GM12878 (cell line): ENCODE measurements at regions not wholly inside any gene's neighbourhood (a gene's known extent, or its start where the extent isn't known, plus 50 kb on each side); places are given as distances from the start of the nearest gene placed in this dataset.

Experiments
- ATAC-seq: fragments of 200-7000 bp; cut with Tn5 transposase; 3 replicates; pipeline ENCODE4 v1.9.1; 2020; ENCODE audit warnings: mild to moderate bottlenecking, moderate library complexity
- BruUV-seq: library from RNA; stranded (reverse); fragments of 400-500 nt; replicated peaks from 2 replicates; lab custom pipeline; 2021; lab: Mats Ljungman, UMichigan
- CTCF ChIA-PET: fragments of 300-600 bp; sonication (Branson Sonifier 250); formaldehyde crosslinking; extraction: SDS; loops from one replicate; lab custom pipeline; 2021; ENCODE audit warnings: inconsistent platforms; lab: Yijun Ruan, JAX
- POLR2A ChIA-PET: fragments of 350-600 bp; formaldehyde crosslinking; extraction: SDS; loops from one replicate; lab custom pipeline; 2021; ENCODE audit warnings: inconsistent platforms; lab: Charles Lee
- RAD21 ChIA-PET: fragments of 300-600 bp; sonication (Branson Sonifier 250); formaldehyde crosslinking; loops from one replicate; lab custom pipeline; 2023; ENCODE audit warnings: antibody characterized with exemption; ENCODE audit not compliant: unreplicated experiment; lab: Charles Lee
- SMC1A ChIA-PET: fragments of 300-600 bp; sonication (Branson Sonifier 250); formaldehyde crosslinking; loops from one replicate; lab custom pipeline; 2023; ENCODE audit not compliant: unreplicated experiment, uncharacterized antibody; lab: Charles Lee
- DNase-seq: peaks from one replicate; pipeline ENCODE4 v3.0.0-alpha.2; 2011; ENCODE audit warnings: low read depth, low spot score
- FAIRE-seq: peaks from 3 replicates; lab custom pipeline; 2011; peaks lifted over from hg19 to GRCh38; lab: Jason Lieb, UNC
- H2AFZ ChIP-seq: 2 replicates; pipeline ENCODE4 v1.6.0; 2011; ENCODE audit warnings: low read depth, low read length, control low read depth; ENCODE audit not compliant: control insufficient read depth
- H3K27ac ChIP-seq: 2 replicates; pipeline ENCODE4 v1.5.1; 2011; ENCODE audit warnings: control low read depth; ENCODE audit not compliant: control insufficient read depth, insufficient read depth
- H3K27me3 ChIP-seq, 2 experiments: replicated peaks in 1 of 2; 2 replicates each; pipeline versions ENCODE4 v1.6.0 to v1.6.1; 2011; ENCODE audit warnings: low read length in 1 of 2; ENCODE audit not compliant: control insufficient read depth in 2 of 2, insufficient read depth in 2 of 2
- H3K36me3 ChIP-seq, 2 experiments: 2 replicates each; pipeline ENCODE4 v1.5.1; 2011; ENCODE audit warnings: low read length in 1 of 2; ENCODE audit not compliant: control insufficient read depth in 2 of 2, insufficient read depth in 2 of 2
- H3K4me1 ChIP-seq: 2 replicates; pipeline ENCODE4 v1.6.1; 2011; ENCODE audit warnings: mild to moderate bottlenecking, low read length, moderate library complexity, mixed read lengths; ENCODE audit not compliant: control insufficient read depth, insufficient read depth
- H3K4me2 ChIP-seq: 2 replicates; pipeline ENCODE4 v1.6.0; 2011; ENCODE audit warnings: control low read depth; ENCODE audit not compliant: control insufficient read depth, insufficient read depth
- H3K4me3 ChIP-seq: fragments of 200-600 bp; sonication (generic); 2 replicates; pipeline ENCODE4 v1.5.1; 2016
- H3K79me2 ChIP-seq: 2 replicates; pipeline ENCODE4 v1.6.0; 2011; ENCODE audit warnings: low read length; ENCODE audit not compliant: control insufficient read depth, insufficient read depth
- H3K9ac ChIP-seq: 2 replicates; pipeline ENCODE4 v1.8.0; 2011; ENCODE audit warnings: low read length, control low read depth, mixed read lengths; ENCODE audit not compliant: control insufficient read depth, insufficient read depth
- H3K9me3 ChIP-seq: replicated peaks from 3 replicates; pipeline ENCODE4 v1.5.1; 2011; ENCODE audit warnings: mild to moderate bottlenecking, low read length; ENCODE audit not compliant: control insufficient read depth, insufficient read depth
- H4K20me1 ChIP-seq: 2 replicates; pipeline ENCODE4 v1.6.0; 2011; ENCODE audit not compliant: control insufficient read depth, insufficient read depth
- ATF2 ChIP-seq: IDR thresholded peaks from 2 replicates; pipeline ENCODE4 v1.6.1; 2012; ENCODE audit warnings: low read length, inconsistent platforms
- CHD1 ChIP-seq: IDR thresholded peaks from 2 replicates; pipeline ENCODE4 v1.6.1; 2012; ENCODE audit warnings: low read depth, low read length, improper control_type of control experiment
- DPF2 ChIP-seq: fragments of 450-650 bp; IDR thresholded peaks from 2 replicates; pipeline ENCODE4 v1.6.1; 2017; ENCODE audit warnings: mild to moderate bottlenecking
- E2F8 ChIP-seq: fragments of 450-650 bp; IDR thresholded peaks from 2 replicates; pipeline ENCODE4 v1.6.1; 2018; ENCODE audit warnings: mild to moderate bottlenecking, low read depth, moderate library complexity; ENCODE audit not compliant: partially characterized antibody
- FOS ChIP-seq: IDR thresholded peaks from 3 replicates; pipeline ENCODE4 v1.6.1; 2011; ENCODE audit warnings: borderline replicate concordance; ENCODE audit not compliant: insufficient read length; ENCODE audit errors: extremely low read depth
- KDM1A ChIP-seq: fragments of 200-600 bp; sonication (generic); IDR thresholded peaks from 2 replicates; pipeline ENCODE4 v1.6.1; 2016; ENCODE audit warnings: borderline replicate concordance
- KLF5 ChIP-seq: fragments of 450-650 bp; IDR thresholded peaks from 2 replicates; pipeline ENCODE4 v1.6.1; 2014; ENCODE audit warnings: mild to moderate bottlenecking; ENCODE audit not compliant: partially characterized antibody
- MAX ChIP-seq: IDR thresholded peaks from 2 replicates; pipeline ENCODE4 v1.6.1; 2012; ENCODE audit warnings: low read depth, low read length, improper control_type of control experiment
- MEF2A ChIP-seq: IDR thresholded peaks from 2 replicates; pipeline ENCODE4 v1.6.1; 2011; ENCODE audit warnings: low read depth, mild to moderate bottlenecking, low read length, moderate library complexity; ENCODE audit not compliant: insufficient read depth
- MYB ChIP-seq: fragments of 150-350 bp; IDR thresholded peaks from 2 replicates; pipeline ENCODE4 v1.6.1; 2014; ENCODE audit warnings: mild to moderate bottlenecking, low read depth, low read length, borderline replicate concordance
- NR2C2 ChIP-seq: IDR thresholded peaks from 2 replicates; pipeline ENCODE4 v1.6.1; 2011; ENCODE audit warnings: borderline replicate concordance, low read depth; ENCODE audit not compliant: control insufficient read depth, insufficient read length
- NR2F1 ChIP-seq: fragments of 450-650 bp; conservative IDR thresholded peaks from 2 replicates; pipeline ENCODE4 v1.6.1; 2017; ENCODE audit warnings: mild to moderate bottlenecking
- PBX3 ChIP-seq: IDR thresholded peaks from 2 replicates; pipeline ENCODE4 v1.6.1; 2011; ENCODE audit warnings: mild to moderate bottlenecking, low read depth, low read length, moderate library complexity; ENCODE audit not compliant: insufficient replicate concordance
- POLR2AphosphoS5 ChIP-seq: IDR thresholded peaks from 2 replicates; pipeline ENCODE4 v1.6.1; 2011; ENCODE audit warnings: mild to moderate bottlenecking, low read length, inconsistent platforms
- STAT3 ChIP-seq: IDR thresholded peaks from 2 replicates; pipeline ENCODE4 v1.6.1; 2011; ENCODE audit warnings: low read depth, low read length, improper control_type of control experiment
- WGBS: methylation state at CpG from one replicate; pipeline ENCODE4 v1.1.6; 2016; ENCODE audit warnings: low lambda C conversion rate; ENCODE audit not compliant: insufficient replicate concordance, insufficient coverage; ENCODE audit errors: missing lambda C conversion rate; 5-methylcytosine and 5-hydroxymethylcytosine counted together
- in situ Hi-C: fragments of 300-500 bp; cut with MboI; formaldehyde crosslinking; loops from 9 replicates; pipeline ENCODE4 v1.14.3; 2018; ENCODE audit warnings: mixed read lengths
- intact Hi-C: fragments of 100-400 bp; cut with micrococcal nuclease; formaldehyde crosslinking; loops from one replicate; pipeline ENCODE4 v1.14.2; 2022; ENCODE audit not compliant: unreplicated experiment

GRCh38 chr21:27680181-27680580, 713.3 kb upstream of the ADAMTS5 start:
- Histone ChIP-seq H2AFZ (no peak overlapping the region), H3K27ac (no peak overlapping the region), H3K4me3 (no peak overlapping the region), H3K4me2 (no peak overlapping the region), H3K9me3 (no peaks in the 10 kb centered on the region), H3K4me1 (no peaks in the 10 kb centered on the region), H3K36me3 (no peaks in the 10 kb centered on the region), H4K20me1 (no peaks in the 10 kb centered on the region), H3K27me3 (no peaks in the 10 kb centered on the region), H3K79me2 (no peaks in the 10 kb centered on the region), H3K9ac (no peak overlapping the region)
- POLR2A ChIA-PET = no interaction called here
- ATAC-seq (no peak), FAIRE-seq (no peak), DNase-seq (no peak)
- SMC1A ChIA-PET = no interaction called here
- CTCF ChIA-PET = no interaction called here
- in situ Hi-C loops = no loop called here
- TF ChIP-seq KLF5 (no peak), ATF2 (no peak), MEF2A (no peak), DPF2 (no peak), FOS (no peak)
- intact Hi-C loops = no loop called here
- RAD21 ChIA-PET = no interaction called here
- no TSS peak for BruUV-seq

- in situ Hi-C loops = no loop called here
- no peak for TF ChIP-seq KDM1A
- no peak for TF ChIP-seq NR2F1
- TF ChIP-seq STAT3 = no peak
- TF ChIP-seq PBX3 = no peak
- TF ChIP-seq NR2C2 = no peak
- no peak for TF ChIP-seq MAX
- no peak for TF ChIP-seq E2F8
- TF ChIP-seq POLR2AphosphoS5 = no peak
- TF ChIP-seq MYB = no peak
- TF ChIP-seq CHD1 = no peak
These were observed 711.6 kb upstream of the ADAMTS5 start for GRCh38 chr21:27678511-27678910.

More at GRCh38 chr21:27678511-27678910, 711.6 kb upstream of the ADAMTS5 start:
- Histone ChIP-seq H3K79me2 (no peaks in the 10 kb centered on the region), H3K4me2 (no peak overlapping the region), H3K36me3 (no peaks in the 10 kb centered on the region), H2AFZ (no peak overlapping the region), H3K27ac (no peak overlapping the region), H4K20me1 (no peaks in the 10 kb centered on the region), H3K9ac (no peak overlapping the region), H3K9me3 (no peaks in the 10 kb centered on the region), H3K4me3 (no peak overlapping the region), H3K27me3 (no peaks in the 10 kb centered on the region), H3K4me1 (no peaks in the 10 kb centered on the region)
- CTCF ChIA-PET = no interaction called here
- ATAC-seq (no peak), FAIRE-seq (no peak), DNase-seq (no peak)
- BruUV-seq = no TSS peak
- RAD21 ChIA-PET = no interaction called here
- SMC1A ChIA-PET = interaction anchor here (1.1 kb wide), 1 partner anchor 22 kb away, joined by 3 read pairs; no protein-coding TSS in a partner anchor
- intact Hi-C loops = no loop called here
- 0% methylated on average over 2 of the region's 2 CpGs for WGBS
- POLR2A ChIA-PET = no interaction called here
